Epithelial cell of proximal tubule (primary cell): ENCODE measurements at regions not wholly inside any gene's neighbourhood (a gene's known extent, or its start where the extent isn't known, plus 50 kb on each side); places are given as distances from the start of the nearest gene placed in this dataset.

Experiments used
- DNase-seq: peaks from one replicate; pipeline ENCODE4 v3.0.0-alpha.2; 2011; ENCODE audit warnings: low read depth
- H3K4me3 ChIP-seq: 2 replicates; pipeline ENCODE4 v1.5.1; 2011; ENCODE audit warnings: low read depth, mild to moderate bottlenecking, low read length
- TF ChIP-seq, protein P1 (sequence below): conservative IDR thresholded peaks from 2 replicates; pipeline ENCODE4 v1.5.1; 2012; ENCODE audit warnings: low read depth, mild to moderate bottlenecking, low read length

GRCh38 chr12:115013236-115013981 lies 329.4 kb upstream of the TBX3 start:
- TF ChIP-seq, protein P1, sequence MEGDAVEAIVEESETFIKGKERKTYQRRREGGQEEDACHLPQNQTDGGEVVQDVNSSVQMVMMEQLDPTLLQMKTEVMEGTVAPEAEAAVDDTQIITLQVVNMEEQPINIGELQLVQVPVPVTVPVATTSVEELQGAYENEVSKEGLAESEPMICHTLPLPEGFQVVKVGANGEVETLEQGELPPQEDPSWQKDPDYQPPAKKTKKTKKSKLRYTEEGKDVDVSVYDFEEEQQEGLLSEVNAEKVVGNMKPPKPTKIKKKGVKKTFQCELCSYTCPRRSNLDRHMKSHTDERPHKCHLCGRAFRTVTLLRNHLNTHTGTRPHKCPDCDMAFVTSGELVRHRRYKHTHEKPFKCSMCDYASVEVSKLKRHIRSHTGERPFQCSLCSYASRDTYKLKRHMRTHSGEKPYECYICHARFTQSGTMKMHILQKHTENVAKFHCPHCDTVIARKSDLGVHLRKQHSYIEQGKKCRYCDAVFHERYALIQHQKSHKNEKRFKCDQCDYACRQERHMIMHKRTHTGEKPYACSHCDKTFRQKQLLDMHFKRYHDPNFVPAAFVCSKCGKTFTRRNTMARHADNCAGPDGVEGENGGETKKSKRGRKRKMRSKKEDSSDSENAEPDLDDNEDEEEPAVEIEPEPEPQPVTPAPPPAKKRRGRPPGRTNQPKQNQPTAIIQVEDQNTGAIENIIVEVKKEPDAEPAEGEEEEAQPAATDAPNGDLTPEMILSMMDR, result no peak

GRCh38 chr12:115012861-115013235 lies 328.9 kb upstream of the TBX3 start:
- DNase-seq, result no peak
- TF ChIP-seq, protein P1, result no peak
- no peak overlapping the region for H3K4me3 ChIP-seq

More at GRCh38 chr12:115013236-115013981, 329.4 kb upstream of the TBX3 start:
- no peak for DNase-seq
- no peak overlapping the region for H3K4me3 ChIP-seq

- no peak for DNase-seq
- TF ChIP-seq, protein P1, result no peak
- H3K4me3 ChIP-seq, result no peak overlapping the region
Observed at GRCh38 chr12:115011703-115012102, 327.7 kb upstream of the TBX3 start.

GRCh38 chr12:115010324-115010995 lies 326.5 kb upstream of the TBX3 start:
- H3K4me3 ChIP-seq, result no peak overlapping the region
- DNase-seq, result no peak
- TF ChIP-seq, protein P1, result no peak

GRCh38 chr12:115008929-115009328 lies 325.0 kb upstream of the TBX3 start:
- TF ChIP-seq, protein P1, result no peak
- no peak overlapping the region for H3K4me3 ChIP-seq
- DNase-seq, result no peak

DNA sequence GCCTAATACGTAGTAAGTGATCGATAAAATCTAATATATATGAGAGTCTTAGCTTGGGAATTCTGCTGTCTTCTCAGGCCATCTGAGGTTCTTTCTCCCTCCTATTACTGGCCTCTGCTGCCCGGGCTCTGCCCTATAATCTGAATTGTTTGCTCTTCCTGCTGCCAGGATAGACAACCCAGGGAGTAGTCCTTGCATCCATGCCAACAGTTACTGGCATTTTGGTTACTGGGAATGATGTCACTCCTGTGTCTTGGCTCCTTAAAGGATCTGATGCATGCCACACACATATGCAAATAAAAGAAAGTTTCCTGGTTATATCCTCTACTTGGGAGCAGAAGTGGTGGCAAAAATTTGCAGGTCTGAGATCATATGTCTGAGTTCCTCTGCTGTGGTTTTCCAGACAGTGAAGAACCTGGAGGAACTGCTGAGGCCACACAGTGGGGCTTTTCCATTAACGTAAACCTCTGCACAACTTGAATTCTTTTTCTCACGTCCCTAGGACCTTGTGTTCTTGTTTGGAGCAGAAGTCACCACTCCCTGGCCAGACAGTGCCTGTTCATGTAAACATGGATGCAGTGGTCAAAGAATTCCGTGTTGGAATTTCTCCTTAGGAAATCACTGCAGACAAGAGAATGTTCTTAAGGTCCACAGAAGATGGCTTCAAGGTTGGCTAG lies 320.6 kb upstream of the TBX3 start:
- DNase-seq, result no peak
- H3K4me3 ChIP-seq, result no peak overlapping the region
- TF ChIP-seq, protein P1, result no peak
